Chondrocyte (in vitro differentiated cells): ENCODE measurements at regions not wholly inside any gene's neighbourhood (a gene's known extent, or its start where the extent isn't known, plus 50 kb on each side); places are given as distances from the start of the nearest gene placed in this dataset.

Experiments
- DNase-seq: peaks from one replicate; pipeline ENCODE4 v3.0.0; 2021; ENCODE audit warnings: mixed read lengths, low spot score
- H3K27ac Mint-ChIP-seq: one replicate; pipeline ENCODE4 v1.8.0; 2021; ENCODE audit warnings: mild to moderate bottlenecking, moderate library complexity, mixed read lengths; ENCODE audit not compliant: unreplicated experiment
- H3K27me3 Mint-ChIP-seq: 2 replicates; pipeline ENCODE4 v1.8.0; 2021; ENCODE audit warnings: low read depth, mixed read lengths
- H3K36me3 Mint-ChIP-seq: 2 replicates; pipeline ENCODE4 v1.8.0; 2021; ENCODE audit warnings: low read depth, mixed read lengths
- H3K4me1 Mint-ChIP-seq: 2 replicates; pipeline ENCODE4 v1.8.0; 2021; ENCODE audit warnings: low read depth, mild to moderate bottlenecking, mixed read lengths
- H3K4me3 Mint-ChIP-seq: one replicate; pipeline ENCODE4 v1.8.0; 2021; ENCODE audit warnings: mild to moderate bottlenecking, moderate library complexity, mixed read lengths; ENCODE audit not compliant: unreplicated experiment
- H3K9me3 Mint-ChIP-seq: 2 replicates; pipeline ENCODE4 v1.8.0; 2021; ENCODE audit warnings: low read depth, mixed read lengths
- TF ChIP-seq, protein P1 (sequence below): fragments of 200-600 bp; sonication (generic); IDR thresholded peaks from 2 replicates; pipeline ENCODE4 v1.5.0; 2021; ENCODE audit warnings: antibody characterized with exemption, mild to moderate bottlenecking, moderate library complexity

GRCh38 chr1:5364591-5364990 is 627.6 kb downstream of the NPHP4 start:
- DNase-seq = no peak
- peaks cover 63% of the 10 kb centered on the region for H3K9me3 Mint-ChIP-seq

GRCh38 chr1:5354681-5355080 is 637.5 kb downstream of the NPHP4 start:
- Mint-ChIP-seq H3K27me3 (no peaks in the 10 kb centered on the region), H3K4me3 (no peak overlapping the region), H3K36me3 (no peaks in the 10 kb centered on the region), H3K4me1 (no peaks in the 10 kb centered on the region), H3K9me3 (peaks cover 34% of the 10 kb centered on the region), H3K27ac (no peak overlapping the region)
- TF ChIP-seq, protein P1, sequence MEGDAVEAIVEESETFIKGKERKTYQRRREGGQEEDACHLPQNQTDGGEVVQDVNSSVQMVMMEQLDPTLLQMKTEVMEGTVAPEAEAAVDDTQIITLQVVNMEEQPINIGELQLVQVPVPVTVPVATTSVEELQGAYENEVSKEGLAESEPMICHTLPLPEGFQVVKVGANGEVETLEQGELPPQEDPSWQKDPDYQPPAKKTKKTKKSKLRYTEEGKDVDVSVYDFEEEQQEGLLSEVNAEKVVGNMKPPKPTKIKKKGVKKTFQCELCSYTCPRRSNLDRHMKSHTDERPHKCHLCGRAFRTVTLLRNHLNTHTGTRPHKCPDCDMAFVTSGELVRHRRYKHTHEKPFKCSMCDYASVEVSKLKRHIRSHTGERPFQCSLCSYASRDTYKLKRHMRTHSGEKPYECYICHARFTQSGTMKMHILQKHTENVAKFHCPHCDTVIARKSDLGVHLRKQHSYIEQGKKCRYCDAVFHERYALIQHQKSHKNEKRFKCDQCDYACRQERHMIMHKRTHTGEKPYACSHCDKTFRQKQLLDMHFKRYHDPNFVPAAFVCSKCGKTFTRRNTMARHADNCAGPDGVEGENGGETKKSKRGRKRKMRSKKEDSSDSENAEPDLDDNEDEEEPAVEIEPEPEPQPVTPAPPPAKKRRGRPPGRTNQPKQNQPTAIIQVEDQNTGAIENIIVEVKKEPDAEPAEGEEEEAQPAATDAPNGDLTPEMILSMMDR = no peak
- no peak for DNase-seq

More at GRCh38 chr1:5364591-5364990, 627.6 kb downstream of the NPHP4 start:
- no peaks in the 10 kb centered on the region for H3K27me3 Mint-ChIP-seq
- no peaks in the 10 kb centered on the region for H3K4me1 Mint-ChIP-seq
- H3K27ac Mint-ChIP-seq = no peak overlapping the region
- no peaks in the 10 kb centered on the region for H3K36me3 Mint-ChIP-seq
- TF ChIP-seq, protein P1 = no peak
- no peak overlapping the region for H3K4me3 Mint-ChIP-seq

GRCh38 chr1:5351366-5351765 is 640.9 kb downstream of the NPHP4 start:
- H3K4me3 Mint-ChIP-seq = no peak overlapping the region
- no peaks in the 10 kb centered on the region for H3K36me3 Mint-ChIP-seq
- H3K4me1 Mint-ChIP-seq = no peaks in the 10 kb centered on the region
- TF ChIP-seq, protein P1 = no peak
- H3K27ac Mint-ChIP-seq = no peak overlapping the region
- H3K27me3 Mint-ChIP-seq = no peaks in the 10 kb centered on the region
- H3K9me3 Mint-ChIP-seq = peaks cover 43% of the 10 kb centered on the region
- no peak for DNase-seq

DNA sequence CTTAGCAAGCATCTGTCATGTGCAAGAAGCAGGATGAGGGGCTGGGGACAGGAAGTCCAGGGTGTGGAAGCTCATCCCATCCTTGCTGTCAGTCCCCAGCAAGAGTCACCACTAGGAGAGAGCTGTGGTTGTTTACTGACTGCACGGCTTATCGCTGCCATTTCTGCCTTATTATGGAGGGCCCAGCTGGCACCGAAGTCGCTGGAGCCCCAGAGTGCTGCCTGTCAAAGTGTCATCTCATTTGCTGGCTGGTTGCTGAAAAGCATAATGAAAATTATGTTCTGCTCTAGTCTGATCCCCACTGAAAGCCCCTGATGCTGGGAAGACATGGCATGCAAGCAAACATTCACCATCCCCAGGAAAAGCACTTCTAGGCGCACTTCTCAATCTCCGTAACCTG is 642.7 kb downstream of the NPHP4 start:
- Mint-ChIP-seq H3K4me1 (no peaks in the 10 kb centered on the region), H3K9me3 (peaks cover 47% of the 10 kb centered on the region), H3K27me3 (no peaks in the 10 kb centered on the region), H3K27ac (no peak overlapping the region), H3K4me3 (no peak overlapping the region), H3K36me3 (no peaks in the 10 kb centered on the region)
- TF ChIP-seq, protein P1 = no peak
- DNase-seq = no peak

- no peaks in the 10 kb centered on the region for H3K36me3 Mint-ChIP-seq
- peaks cover 46% of the 10 kb centered on the region for H3K9me3 Mint-ChIP-seq
- H3K4me1 Mint-ChIP-seq = no peaks in the 10 kb centered on the region
- H3K4me3 Mint-ChIP-seq = no peak overlapping the region
- DNase-seq = no peak
- TF ChIP-seq, protein P1 = no peak
- no peaks in the 10 kb centered on the region for H3K27me3 Mint-ChIP-seq
- H3K27ac Mint-ChIP-seq = no peak overlapping the region
Observed at GRCh38 chr1:5348732-5349465, 643.3 kb downstream of the NPHP4 start.
